RWPE1 (cell line): ENCODE measurements at regions not wholly inside any gene's neighbourhood (a gene's known extent, or its start where the extent isn't known, plus 50 kb on each side); places are given as distances from the start of the nearest gene placed in this dataset.

ENCODE experiments used
- CTCF ChIA-PET: fragments of 350-600 bp; sonication (Branson Sonifier 250); formaldehyde crosslinking; extraction: SDS; loops from one replicate; lab custom pipeline; 2021; lab: Yijun Ruan, JAX
- POLR2A ChIA-PET: fragments of 400-600 bp; formaldehyde crosslinking; extraction: SDS; loops from one replicate; lab custom pipeline; 2020; ENCODE audit warnings: antibody characterized with exemption; ENCODE audit not compliant: low non-redundant PET; lab: Yijun Ruan, JAX
- DNase-seq: peaks from one replicate; pipeline ENCODE4 v3.0.0; 2012; ENCODE audit warnings: low spot score
- H3K27ac ChIP-seq: fragments of 450-650 bp; 2 replicates; pipeline ENCODE4 v1.5.1; 2017
- TF ChIP-seq, protein P1 (sequence below): fragments of 450-650 bp; conservative IDR thresholded peaks from 2 replicates; pipeline ENCODE4 v1.5.1; 2017; ENCODE audit warnings: low read depth, mild to moderate bottlenecking

DNA sequence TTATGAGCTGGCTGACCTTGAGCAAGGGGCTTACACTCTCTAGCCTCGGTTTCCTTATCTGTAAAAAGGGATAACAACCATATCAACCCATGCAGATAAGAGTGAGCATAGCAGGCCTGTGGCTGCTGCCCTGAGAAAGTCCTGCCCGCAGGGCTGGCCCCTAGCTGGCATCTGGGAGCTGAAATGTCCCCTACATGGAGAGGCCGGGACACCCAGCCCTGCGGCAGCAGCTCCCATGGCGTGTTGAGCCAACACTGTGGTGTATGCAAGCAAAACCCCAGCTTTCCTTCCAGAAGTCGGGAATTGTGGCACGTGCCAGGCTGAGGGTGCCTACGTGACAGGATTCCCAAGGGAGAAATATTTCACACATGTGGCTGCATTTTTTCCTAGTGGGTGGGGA lies 358.9 kb downstream of the CTTN start:
- ChIA-PET CTCF (interaction anchor here (2.0 kb wide), 1 partner anchor 290 kb away, joined by 8 read pairs; no protein-coding TSS in a partner anchor), POLR2A (no interaction called here)
- TF ChIP-seq, protein P1, sequence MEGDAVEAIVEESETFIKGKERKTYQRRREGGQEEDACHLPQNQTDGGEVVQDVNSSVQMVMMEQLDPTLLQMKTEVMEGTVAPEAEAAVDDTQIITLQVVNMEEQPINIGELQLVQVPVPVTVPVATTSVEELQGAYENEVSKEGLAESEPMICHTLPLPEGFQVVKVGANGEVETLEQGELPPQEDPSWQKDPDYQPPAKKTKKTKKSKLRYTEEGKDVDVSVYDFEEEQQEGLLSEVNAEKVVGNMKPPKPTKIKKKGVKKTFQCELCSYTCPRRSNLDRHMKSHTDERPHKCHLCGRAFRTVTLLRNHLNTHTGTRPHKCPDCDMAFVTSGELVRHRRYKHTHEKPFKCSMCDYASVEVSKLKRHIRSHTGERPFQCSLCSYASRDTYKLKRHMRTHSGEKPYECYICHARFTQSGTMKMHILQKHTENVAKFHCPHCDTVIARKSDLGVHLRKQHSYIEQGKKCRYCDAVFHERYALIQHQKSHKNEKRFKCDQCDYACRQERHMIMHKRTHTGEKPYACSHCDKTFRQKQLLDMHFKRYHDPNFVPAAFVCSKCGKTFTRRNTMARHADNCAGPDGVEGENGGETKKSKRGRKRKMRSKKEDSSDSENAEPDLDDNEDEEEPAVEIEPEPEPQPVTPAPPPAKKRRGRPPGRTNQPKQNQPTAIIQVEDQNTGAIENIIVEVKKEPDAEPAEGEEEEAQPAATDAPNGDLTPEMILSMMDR, result no peak
- no peak overlapping the region for H3K27ac ChIP-seq
- no peak for DNase-seq

DNA sequence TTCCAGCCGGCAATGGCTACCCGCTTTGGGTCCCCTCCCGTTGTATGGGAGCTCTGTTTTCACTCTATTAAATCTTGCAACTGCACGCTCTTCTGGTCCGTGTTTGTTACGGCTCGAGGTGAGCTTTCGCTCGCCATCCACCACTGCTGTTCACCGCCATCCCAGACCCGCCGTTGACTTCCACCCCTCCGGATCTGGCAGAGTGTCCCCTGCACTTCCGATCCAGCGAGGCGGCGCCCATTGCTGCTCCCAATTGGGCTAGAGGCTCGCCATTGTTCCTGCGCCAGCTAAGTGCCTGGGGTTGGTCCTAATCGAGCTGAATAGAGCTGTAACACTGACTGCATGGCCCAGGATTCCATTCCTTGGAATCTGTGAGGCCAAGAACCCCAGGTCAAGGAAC lies 359.9 kb downstream of the CTTN start:
- DNase-seq, result no peak
- TF ChIP-seq, protein P1, result no peak
- CTCF ChIA-PET, result interaction anchor here (0.6 kb wide), 2 partner anchors 282 to 289 kb away, joined by 3 to 4 read pairs; no protein-coding TSS in a partner anchor
- POLR2A ChIA-PET, result no interaction called here
- H3K27ac ChIP-seq, result no peak overlapping the region

DNA sequence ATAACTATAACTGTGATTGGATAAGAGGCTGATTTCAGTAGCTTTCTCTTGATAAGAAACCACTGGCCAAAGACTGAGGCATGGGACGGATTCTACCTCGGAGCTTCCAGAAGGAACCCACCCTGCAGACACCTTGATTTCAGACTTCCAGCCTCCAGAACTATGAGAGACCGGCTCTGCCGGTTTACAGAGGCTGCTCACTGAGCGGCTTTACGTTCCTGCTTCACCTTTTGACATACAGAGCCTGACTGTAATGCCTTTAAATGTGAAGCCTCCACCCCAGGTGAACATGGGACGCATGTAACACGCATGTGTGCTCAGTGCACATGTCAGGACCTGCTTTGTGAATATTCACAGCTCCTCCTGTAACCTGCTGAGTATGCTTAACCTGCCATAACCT lies 361.5 kb downstream of the CTTN start:
- ChIA-PET POLR2A (no interaction called here), CTCF (no interaction called here)
- TF ChIP-seq, protein P1, result no peak
- no peak overlapping the region for H3K27ac ChIP-seq
- DNase-seq, result no peak

DNA sequence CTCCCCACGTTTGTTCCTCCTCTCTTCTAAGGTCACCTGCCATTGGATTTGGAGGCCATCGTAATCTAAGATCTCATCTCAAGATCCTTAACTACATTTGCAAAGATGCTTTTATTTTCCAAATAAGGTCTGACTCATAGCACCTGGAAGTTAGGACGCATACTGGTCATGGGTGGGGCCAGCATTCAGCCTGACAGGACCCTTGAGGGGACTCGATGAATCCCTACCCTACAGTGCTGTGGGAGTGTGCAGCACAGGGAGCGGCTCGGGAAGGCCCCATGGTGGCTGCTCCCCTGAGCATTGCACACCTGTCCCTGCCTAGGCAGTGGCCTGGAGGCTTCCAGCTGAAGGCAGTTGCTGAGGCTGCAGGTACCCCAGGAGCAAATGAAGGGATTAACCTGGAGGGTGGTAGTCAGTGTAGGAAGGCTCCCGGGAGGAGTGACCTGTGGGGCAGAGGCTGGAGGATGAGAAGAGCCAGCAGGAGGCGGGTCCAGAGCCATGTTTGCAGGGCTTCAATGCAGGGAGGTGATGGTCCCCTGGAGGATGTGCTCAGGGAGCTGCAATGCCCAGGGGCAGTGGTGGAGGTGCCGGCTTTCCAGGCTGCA lies 362.2 kb downstream of the CTTN start:
- ChIA-PET CTCF (no interaction called here), POLR2A (no interaction called here)
- peak; percentile 40 for DNase-seq
- TF ChIP-seq, protein P1, result no peak
- H3K27ac ChIP-seq, result no peak overlapping the region

DNA sequence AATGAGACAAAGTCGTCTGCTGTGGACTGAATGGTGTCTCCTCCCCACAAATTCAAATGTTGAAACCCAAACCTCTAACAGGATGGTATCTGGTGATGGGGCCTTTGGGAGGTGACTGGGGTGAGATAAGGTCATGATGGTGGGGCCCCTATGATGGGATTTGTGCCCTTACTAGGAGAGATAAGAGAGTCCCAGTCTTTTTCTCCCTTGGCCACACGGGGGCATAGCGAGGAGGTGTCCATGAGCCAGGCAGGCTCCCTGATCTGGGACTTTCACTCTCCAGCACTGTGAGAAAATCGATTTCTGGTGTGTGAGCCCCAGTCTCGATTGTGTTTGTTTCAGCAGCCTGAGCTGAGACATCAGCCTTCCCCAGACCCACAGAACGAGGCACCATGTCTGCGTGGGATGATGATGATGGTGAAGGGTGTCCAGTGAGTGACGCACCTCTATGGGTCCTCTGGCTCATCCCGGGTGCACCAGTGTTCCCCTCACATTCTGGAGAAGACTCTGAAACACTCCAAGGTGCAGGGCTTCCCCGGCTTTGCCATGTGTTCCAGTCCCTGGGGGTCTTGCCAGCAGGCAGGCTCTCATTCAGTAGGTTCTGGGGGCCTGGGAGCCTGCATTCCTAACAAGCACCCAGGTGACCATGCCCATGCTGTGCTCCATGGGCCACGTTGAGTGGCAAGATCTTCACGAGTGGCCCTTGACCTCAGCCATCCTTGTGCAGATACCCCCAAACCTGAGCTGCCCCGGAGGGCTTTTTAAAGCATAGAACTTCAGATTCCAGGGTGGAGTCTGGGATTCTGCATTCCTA lies 363.0 kb downstream of the CTTN start:
- DNase-seq, result no peak
- POLR2A ChIA-PET, result no interaction called here
- CTCF ChIA-PET, result interaction anchor here (0.6 kb wide), 1 partner anchor 25 kb away, joined by 3 read pairs; no protein-coding TSS in a partner anchor
- H3K27ac ChIP-seq, result no peak overlapping the region
- TF ChIP-seq, protein P1, result no peak

DNA sequence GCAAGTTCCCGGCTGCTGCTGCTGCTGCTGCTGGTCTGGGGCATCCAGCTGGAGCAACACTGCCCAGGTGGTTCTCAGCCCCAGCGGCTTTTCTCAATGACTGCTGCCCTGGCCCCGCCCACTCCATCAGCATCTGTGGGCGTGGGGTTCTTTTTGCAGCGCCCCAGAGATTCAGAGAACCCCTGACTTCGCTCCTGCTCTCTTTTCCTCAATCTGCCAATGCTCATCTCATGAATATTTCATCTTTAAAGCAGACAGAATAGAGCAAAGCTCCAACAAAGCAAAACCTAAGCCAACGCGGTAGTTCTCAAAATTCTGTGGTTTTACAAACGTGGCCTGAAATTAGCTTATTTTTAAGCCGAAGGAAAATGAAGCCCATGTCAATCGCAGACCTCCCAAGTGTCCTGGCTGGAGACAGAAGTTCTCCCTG lies 363.6 kb downstream of the CTTN start:
- no peak for DNase-seq
- TF ChIP-seq, protein P1, result no peak
- ChIA-PET POLR2A (no interaction called here), CTCF (interaction anchor here (0.6 kb wide), 1 partner anchor 26 kb away, joined by 3 read pairs; no protein-coding TSS in a partner anchor)
- no peak overlapping the region for H3K27ac ChIP-seq
